ENCODE measurements at regions not wholly inside any gene's neighbourhood (a gene's known extent, or its start where the extent isn't known, plus 50 kb on each side); places are given as distances from the start of the nearest gene placed in this dataset.
"Not testable (repeated sequence)": the region's sequence is repeated elsewhere in the genome, so short reads cannot be mapped to it uniquely, and the experiment has no call there.

DNA sequence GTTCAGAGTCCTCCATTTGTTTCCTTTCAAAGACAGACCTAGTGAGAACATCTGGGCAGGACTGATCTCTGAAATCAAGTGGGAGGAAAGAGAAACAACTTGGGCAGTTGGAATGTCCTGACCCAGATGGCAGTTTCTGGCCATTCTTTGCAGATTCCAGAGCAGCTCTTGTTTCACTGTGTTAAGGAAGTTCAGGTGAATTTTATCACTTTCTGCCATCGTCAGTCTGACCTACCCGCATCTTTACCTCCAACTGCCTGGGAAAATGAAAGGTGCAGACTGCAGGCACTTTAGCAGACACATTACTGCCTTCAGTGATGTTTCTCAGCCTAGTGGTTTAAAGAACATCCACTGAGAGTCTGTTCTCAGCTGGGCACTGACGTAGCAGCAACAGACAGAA lies 216.2 kb downstream of the CEP135 start:
- no peak for DNase-seq (ENCODE audit: missing footprints)
- intact Hi-C loops (cut with DNase I), result no loop called here
- no peak for ATAC-seq

GRCh38 chr4:56160636-56161035 lies 211.9 kb downstream of the CEP135 start:
- DNase-seq (ENCODE audit: missing footprints) (no peak), ATAC-seq (no peak)
- intact Hi-C loops (cut with DNase I), result no loop called here

GRCh38 chr4:56158483-56158882 lies 209.7 kb downstream of the CEP135 start:
- DNase-seq (ENCODE audit: missing footprints) (no peak), ATAC-seq (no peak)
- intact Hi-C loops (cut with DNase I), result no loop called here

GRCh38 chr4:56156141-56156540 lies 207.4 kb downstream of the CEP135 start:
- no peak for DNase-seq (ENCODE audit: missing footprints)
- no peak for ATAC-seq
- intact Hi-C loops (cut with DNase I), result no loop called here

- ATAC-seq, result no peak
Measured at GRCh38 chr4:56155432-56155831, 206.7 kb downstream of the CEP135 start.

DNA sequence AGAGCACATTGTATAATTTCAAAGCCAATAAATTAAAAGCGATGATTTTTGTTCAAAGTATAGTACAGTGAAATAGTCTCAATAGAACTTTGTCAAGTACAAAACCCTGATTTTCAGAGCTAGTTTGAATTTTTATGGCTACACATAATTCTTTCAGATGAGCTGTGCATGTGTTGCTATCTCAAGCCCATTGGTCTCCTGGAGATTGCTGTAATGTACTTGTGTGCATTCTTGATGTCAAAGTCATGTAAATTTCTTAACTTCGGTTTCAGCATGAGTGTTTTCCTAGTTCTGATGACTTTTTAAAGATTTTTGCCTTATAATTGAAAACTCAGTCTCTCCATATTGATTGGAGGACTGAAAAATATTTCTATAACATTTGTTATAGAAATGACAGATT lies 200.8 kb downstream of the CEP135 start:
- intact Hi-C loops (cut with DNase I), result no loop called here
- ATAC-seq, result no peak
- DNase-seq (ENCODE audit: missing footprints), result no peak

More at GRCh38 chr4:56155432-56155831, 206.7 kb downstream of the CEP135 start:
- intact Hi-C loops (cut with DNase I), result no loop called here
- no peak for DNase-seq (ENCODE audit: missing footprints)

GRCh38 chr4:56148428-56148827 lies 199.7 kb downstream of the CEP135 start:
- ATAC-seq (no peak), DNase-seq (ENCODE audit: missing footprints) (no peak)
- intact Hi-C loops (cut with DNase I), result no loop called here

DNA sequence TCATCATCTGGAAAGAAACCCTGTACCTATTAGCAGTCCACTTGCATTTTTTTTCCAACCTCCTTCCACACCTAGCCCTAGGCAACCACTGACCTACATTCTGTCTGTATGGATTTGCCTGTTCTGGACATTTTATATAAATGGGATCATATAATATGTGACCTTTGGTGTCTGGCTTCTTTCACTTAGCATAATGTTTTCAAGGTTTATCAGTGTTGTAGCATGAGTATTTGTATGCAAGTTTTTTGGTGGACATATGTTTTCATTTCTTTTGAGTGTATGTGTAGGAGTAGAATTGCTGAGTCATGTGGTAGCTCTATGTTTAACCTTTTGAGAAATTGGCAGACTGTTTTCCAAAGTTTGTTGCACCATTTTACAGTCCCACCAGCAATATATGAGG lies 198.6 kb downstream of the CEP135 start:
- intact Hi-C loops (cut with DNase I), result no loop called here
- DNase-seq (ENCODE audit: missing footprints) (no peak), ATAC-seq (no peak)

DNA sequence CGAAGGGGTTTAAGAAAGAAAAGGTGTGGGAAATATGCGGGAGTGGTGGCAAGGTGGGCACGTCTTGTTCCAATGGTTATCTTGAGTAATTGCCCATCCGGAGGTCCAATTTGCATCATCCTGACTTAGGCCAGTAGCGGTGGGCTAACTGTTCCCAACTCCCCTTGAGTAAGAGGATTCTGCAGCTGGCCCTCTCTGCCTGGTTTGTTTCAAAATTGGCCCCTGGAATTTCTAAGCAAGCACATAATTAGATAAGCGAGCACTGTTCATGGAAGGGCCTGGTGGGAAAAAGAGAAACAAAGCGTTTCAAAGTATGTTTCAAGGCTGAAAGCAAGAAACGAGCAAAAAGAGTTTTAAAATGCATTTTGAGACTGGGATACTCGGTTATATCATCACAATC lies 198.2 kb downstream of the CEP135 start:
- no peak for DNase-seq (ENCODE audit: missing footprints)
- intact Hi-C loops (cut with DNase I), result no loop called here

DNA sequence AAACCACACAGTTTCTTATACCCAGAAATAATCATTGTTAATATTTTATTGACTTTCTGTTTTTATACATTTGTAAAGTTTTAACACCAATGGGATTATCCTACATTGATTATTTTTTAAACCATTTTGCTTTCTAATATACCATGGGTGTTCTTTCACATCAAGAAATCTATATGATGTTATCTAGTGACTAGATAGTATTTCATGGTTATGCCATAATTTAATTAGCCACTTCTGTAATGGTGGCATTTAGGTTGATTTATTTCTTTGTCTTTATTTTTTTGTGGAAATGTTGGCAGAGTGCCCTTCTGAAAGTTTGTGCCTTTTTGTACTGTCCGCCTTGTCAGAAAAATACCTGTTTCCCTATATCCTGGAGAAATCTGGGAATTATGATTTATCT lies 193.3 kb downstream of the CEP135 start:
- ATAC-seq (no peak), DNase-seq (ENCODE audit: missing footprints) (no peak)
- intact Hi-C loops (cut with DNase I), result no loop called here

More for the DNA sequence above, 198.2 kb downstream of the CEP135 start:
- no peak for ATAC-seq

DNA sequence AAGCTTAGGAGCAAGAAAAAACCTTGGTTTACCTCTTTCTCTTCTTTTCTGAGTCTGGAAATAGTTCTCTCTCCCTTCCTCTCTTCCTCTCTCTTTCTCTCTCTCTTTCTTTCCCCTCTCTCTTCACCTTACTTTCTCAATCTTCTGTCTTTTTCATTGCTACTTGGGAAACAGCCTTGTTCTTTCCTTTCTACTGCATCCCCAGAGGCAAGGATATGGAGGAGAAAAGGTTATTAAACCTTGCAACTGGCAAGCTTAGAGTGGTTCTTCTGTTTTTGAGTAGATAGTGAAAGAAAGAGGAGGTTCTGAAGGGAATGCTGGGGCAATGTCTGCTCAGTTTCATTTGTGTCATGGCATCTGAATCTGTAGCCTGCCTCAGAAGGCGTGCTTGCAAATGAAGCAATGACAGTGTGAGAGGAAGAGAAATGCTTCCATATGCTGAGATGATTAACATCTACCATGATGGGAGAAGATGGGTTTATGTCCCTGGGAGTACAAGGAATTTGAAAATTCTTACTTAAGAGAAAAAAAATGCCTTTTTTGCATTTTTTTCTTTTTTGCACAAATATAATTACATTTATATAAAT lies 190.6 kb downstream of the CEP135 start:
- DNase-seq (ENCODE audit: missing footprints) (no peak), ATAC-seq (no peak)
- intact Hi-C loops (cut with DNase I), result no loop called here

DNA sequence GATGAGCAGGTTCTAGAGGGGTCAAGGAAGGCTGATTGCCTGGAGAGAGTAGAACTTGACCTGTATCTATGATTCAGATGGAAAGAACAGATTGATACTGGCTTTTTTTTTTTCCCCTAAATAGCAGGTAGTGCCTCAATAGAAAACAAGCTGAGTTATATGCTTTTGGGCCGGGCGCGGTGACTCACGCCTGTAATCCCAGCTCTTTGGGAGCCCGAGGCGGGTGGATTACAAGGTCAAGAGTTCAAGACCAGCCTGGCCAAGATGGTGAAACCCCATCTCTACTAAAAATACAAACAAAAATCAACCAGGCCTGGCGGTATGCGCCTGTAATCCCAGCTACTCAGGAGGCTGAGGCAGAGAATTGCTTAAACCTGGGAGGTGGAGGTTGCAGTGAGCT lies 186.1 kb downstream of the CEP135 start:
- intact Hi-C loops (cut with DNase I); DNase-seq (ENCODE audit: missing footprints); ATAC-seq: not testable (repeated sequence)

DNA sequence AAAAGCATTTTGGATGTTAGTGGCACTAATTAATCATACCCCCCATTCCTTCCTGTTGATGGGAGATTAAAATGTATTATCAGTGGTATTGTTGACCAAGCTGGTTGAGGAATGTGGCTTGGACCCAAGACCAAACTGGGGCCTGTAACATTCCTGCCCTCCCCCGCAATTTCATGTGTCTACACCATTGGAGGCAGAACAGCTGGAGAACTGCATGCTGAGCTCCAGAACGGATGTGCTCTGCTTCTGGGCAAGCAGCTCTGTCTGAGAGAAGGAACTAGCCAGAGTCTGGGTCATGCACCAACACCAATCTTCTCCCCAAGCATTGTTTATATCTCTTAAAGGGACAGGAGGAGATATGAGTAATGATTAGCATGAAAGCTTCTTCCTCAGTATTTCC lies 185.5 kb downstream of the CEP135 start:
- no peak for DNase-seq (ENCODE audit: missing footprints)
- ATAC-seq, result peak; percentile 59
- intact Hi-C loops (cut with DNase I), result no loop called here

GRCh38 chr4:56132835-56133234 lies 184.1 kb downstream of the CEP135 start:
- intact Hi-C loops (cut with DNase I), result no loop called here
- ATAC-seq (no peak), DNase-seq (ENCODE audit: missing footprints) (no peak)

DNA sequence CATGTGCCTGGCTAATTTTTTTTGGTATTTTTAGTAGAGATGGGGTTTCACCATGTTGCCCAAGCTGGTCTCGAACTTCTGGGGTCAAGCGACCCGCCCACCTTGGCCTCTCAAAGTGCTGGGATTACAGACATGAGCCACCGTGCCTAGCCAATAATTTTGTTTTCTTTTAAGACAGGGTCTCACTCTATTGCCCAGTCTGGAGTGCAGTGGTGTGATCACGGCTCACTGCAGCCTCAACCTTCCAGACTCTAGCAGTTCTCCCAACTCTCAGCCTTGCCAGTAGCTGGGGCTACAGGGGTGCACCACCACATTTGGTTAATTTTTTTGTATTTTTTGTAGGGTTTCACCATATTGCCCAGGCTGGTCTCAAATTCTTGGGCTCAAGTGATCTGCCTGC lies 183.4 kb downstream of the CEP135 start:
- intact Hi-C loops (cut with DNase I); ATAC-seq; DNase-seq (ENCODE audit: missing footprints): not testable (repeated sequence)

- DNase-seq (ENCODE audit: missing footprints), result no peak
- ATAC-seq, result no peak
- intact Hi-C loops (cut with DNase I), result no loop called here
Measured at GRCh38 chr4:56130606-56131155, 181.9 kb downstream of the CEP135 start.

GRCh38 chr4:56129431-56129861 lies 180.7 kb downstream of the CEP135 start:
- intact Hi-C loops (cut with DNase I), result no loop called here

DNA sequence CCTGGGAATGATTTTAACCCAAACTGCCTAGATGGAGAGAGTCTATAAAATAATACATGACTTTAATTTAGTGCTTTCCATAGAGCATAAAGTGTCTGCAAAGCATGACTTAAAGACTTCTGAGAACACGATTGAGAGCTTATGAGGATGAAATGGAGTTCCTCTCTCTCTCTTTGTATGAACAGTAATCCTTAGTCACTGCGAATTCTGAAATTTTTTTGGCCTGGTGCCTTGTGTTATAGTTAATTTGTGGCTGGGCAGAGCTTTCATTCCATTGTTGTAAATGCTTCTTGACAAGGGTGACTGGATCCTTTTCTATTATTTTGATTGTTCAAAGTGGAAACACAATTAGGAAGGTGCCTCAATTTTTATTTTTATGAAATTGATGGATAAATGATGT lies 179.5 kb downstream of the CEP135 start:
- intact Hi-C loops (cut with DNase I), result no loop called here
- no peak for DNase-seq (ENCODE audit: missing footprints)
- no peak for ATAC-seq

More at GRCh38 chr4:56129431-56129861, 180.7 kb downstream of the CEP135 start:
- ATAC-seq, result no peak
- DNase-seq (ENCODE audit: missing footprints), result no peak

- intact Hi-C loops (cut with DNase I), result no loop called here
- ATAC-seq, result no peak
- no peak for DNase-seq (ENCODE audit: missing footprints)
Measured at GRCh38 chr4:56127716-56128115, 179.0 kb downstream of the CEP135 start.

- intact Hi-C loops (cut with DNase I), result no loop called here
- DNase-seq (ENCODE audit: missing footprints), result no peak
- ATAC-seq, result no peak
Measured at GRCh38 chr4:56123547-56123946, 174.8 kb downstream of the CEP135 start.

GRCh38 chr4:56123051-56123450 lies 174.3 kb downstream of the CEP135 start:
- intact Hi-C loops (cut with DNase I), result no loop called here

More at GRCh38 chr4:56123051-56123450, 174.3 kb downstream of the CEP135 start:
- DNase-seq (ENCODE audit: missing footprints) (no peak), ATAC-seq (no peak)
